ENCODE measurements at regions not wholly inside any gene's neighbourhood (a gene's known extent, or its start where the extent isn't known, plus 50 kb on each side); places are given as distances from the start of the nearest gene placed in this dataset.
A peak's percentile ranks its signal among the peaks of the same experiment; 100 is the strongest.

DNA sequence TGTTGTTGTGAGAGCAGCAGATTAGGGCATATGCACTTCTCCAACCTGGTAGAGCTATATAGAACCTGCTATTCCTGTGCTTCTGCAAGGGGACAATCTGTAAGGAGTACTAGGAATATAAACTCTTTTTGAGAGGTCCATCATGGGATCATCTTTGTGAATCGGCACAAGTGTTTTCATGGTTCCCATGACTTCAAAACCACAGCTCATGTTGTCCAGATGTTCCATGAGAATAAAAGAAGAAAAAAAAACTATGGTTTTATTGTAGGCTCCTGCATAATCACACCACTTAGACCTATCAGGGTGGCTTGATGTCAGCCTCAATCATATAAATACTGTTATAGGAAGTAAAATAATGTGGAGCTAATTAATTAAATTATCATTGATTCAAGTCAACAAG lies 311.4 kb upstream of the ATP2B1 start:
- no peak for DNase-seq (ENCODE audit: low read depth)
- in situ Hi-C loops (cut with HindIII; ENCODE audit: low sequenced_read_pairs), result no loop called here
- TF ChIP-seq, protein P1, sequence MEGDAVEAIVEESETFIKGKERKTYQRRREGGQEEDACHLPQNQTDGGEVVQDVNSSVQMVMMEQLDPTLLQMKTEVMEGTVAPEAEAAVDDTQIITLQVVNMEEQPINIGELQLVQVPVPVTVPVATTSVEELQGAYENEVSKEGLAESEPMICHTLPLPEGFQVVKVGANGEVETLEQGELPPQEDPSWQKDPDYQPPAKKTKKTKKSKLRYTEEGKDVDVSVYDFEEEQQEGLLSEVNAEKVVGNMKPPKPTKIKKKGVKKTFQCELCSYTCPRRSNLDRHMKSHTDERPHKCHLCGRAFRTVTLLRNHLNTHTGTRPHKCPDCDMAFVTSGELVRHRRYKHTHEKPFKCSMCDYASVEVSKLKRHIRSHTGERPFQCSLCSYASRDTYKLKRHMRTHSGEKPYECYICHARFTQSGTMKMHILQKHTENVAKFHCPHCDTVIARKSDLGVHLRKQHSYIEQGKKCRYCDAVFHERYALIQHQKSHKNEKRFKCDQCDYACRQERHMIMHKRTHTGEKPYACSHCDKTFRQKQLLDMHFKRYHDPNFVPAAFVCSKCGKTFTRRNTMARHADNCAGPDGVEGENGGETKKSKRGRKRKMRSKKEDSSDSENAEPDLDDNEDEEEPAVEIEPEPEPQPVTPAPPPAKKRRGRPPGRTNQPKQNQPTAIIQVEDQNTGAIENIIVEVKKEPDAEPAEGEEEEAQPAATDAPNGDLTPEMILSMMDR (IDR thresholded peaks at IDR 0.05; ENCODE audit: low read depth, low read length, missing control alignments), result no peak
- H3K4me3 ChIP-seq (ENCODE audit: low read depth, low read length), result no peak overlapping the region

DNA sequence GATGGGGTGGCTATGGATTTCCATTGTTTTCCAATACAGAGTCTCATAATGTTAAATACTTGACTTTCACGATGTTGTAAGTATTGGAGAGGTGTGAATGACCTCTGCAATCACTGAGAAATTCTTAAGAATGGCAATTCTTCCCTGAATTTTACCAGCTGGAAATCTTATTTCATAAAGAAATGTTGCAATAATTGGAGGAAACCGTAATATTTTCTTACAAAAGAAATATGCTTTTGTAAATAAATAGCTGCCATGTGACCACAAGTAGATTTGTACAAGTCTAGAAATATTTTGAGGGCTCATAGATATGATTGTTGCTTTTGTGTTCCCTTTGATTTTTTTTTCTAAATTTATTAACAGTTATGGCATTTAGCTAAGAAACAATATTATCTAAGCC lies 308.7 kb upstream of the ATP2B1 start:
- in situ Hi-C loops (cut with HindIII; ENCODE audit: low sequenced_read_pairs), result no loop called here
- no peak overlapping the region for H3K4me3 ChIP-seq (ENCODE audit: low read depth, low read length)
- no peak for DNase-seq (ENCODE audit: low read depth)
- TF ChIP-seq, protein P1 (IDR thresholded peaks at IDR 0.05; ENCODE audit: low read depth, low read length, missing control alignments), result no peak

DNA sequence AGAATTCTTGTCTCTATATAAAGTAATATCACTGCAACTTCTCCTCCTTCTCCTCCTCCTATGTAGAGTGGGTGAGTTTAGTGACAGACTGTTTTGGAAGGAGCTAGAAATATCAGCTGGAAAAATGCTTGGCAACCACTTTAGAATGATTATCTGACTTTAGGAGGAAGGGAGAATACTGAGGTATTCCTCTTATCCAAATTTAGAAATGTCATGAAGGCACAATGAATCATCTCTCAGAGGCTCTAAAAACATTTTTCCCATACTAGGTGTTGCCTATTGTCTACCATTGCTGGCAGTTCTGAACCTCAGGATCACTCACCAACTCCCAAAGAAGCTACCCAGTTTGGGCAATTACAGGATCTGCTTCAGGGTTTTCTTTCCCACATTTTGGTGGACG lies 306.6 kb upstream of the ATP2B1 start:
- DNase-seq (ENCODE audit: low read depth), result no peak
- H3K4me3 ChIP-seq (ENCODE audit: low read depth, low read length), result no peak overlapping the region
- TF ChIP-seq, protein P1 (IDR thresholded peaks at IDR 0.05; ENCODE audit: low read depth, low read length, missing control alignments), result no peak
- in situ Hi-C loops (cut with HindIII; ENCODE audit: low sequenced_read_pairs), result no loop called here

- no peak for DNase-seq (ENCODE audit: low read depth)
- in situ Hi-C loops (cut with HindIII; ENCODE audit: low sequenced_read_pairs), result no loop called here
- TF ChIP-seq, protein P1 (IDR thresholded peaks at IDR 0.05; ENCODE audit: low read depth, low read length, missing control alignments), result peak; percentile 17
- H3K4me3 ChIP-seq (ENCODE audit: low read depth, low read length), result no peak overlapping the region
Observed at GRCh38 chr12:90013409-90013808, 304.8 kb upstream of the ATP2B1 start.

DNA sequence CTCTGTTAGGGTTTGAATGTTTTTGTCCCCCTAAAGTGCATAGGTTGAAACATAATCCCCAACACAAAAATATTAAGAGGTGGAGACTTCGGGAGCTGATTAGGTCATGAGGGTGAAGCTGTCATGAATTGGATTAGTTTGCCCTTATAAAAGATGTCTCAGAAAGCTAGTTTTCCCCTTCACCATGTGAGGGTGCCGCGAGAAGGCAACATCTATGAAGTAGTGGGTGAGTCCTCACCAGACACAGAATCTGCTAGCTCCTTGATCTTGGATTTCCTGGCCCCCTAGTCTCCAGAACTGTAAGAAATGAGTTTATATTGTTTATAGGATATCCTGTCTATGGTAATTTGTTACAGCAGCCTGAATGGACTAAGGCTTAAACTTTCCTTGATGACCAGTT lies 301.5 kb upstream of the ATP2B1 start:
- DNase-seq (ENCODE audit: low read depth), result peak; percentile 8
- TF ChIP-seq, protein P1 (IDR thresholded peaks at IDR 0.05; ENCODE audit: low read depth, low read length, missing control alignments), result peak; percentile 52
- no peak overlapping the region for H3K4me3 ChIP-seq (ENCODE audit: low read depth, low read length)
- in situ Hi-C loops (cut with HindIII; ENCODE audit: low sequenced_read_pairs), result no loop called here

DNA sequence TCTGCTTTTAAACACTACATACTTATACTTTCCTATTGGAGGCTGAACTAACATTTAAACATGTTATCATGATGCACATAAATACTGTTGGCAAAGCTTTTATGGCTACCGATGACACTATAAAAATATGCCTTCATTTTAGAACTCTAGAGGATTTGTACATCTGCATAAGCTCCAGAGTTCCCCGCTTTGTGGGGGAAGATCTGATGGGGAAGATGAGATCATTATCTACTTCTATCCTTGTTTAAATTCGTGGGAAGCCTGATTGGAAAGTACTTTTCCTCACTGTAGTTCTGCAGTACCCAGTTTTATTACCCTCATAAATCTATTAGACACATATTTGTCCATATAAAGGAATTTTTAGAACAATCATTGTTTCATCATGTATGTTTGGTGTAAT lies 299.6 kb upstream of the ATP2B1 start:
- in situ Hi-C loops (cut with HindIII; ENCODE audit: low sequenced_read_pairs), result no loop called here
- no peak for DNase-seq (ENCODE audit: low read depth)
- H3K4me3 ChIP-seq (ENCODE audit: low read depth, low read length), result no peak overlapping the region
- TF ChIP-seq, protein P1 (IDR thresholded peaks at IDR 0.05; ENCODE audit: low read depth, low read length, missing control alignments), result no peak

Measured in astrocyte of the cerebellum (primary cell).